ENCODE measurements at regions not wholly inside any gene's neighbourhood (a gene's known extent, or its start where the extent isn't known, plus 50 kb on each side); places are given as distances from the start of the nearest gene placed in this dataset.

DNA sequence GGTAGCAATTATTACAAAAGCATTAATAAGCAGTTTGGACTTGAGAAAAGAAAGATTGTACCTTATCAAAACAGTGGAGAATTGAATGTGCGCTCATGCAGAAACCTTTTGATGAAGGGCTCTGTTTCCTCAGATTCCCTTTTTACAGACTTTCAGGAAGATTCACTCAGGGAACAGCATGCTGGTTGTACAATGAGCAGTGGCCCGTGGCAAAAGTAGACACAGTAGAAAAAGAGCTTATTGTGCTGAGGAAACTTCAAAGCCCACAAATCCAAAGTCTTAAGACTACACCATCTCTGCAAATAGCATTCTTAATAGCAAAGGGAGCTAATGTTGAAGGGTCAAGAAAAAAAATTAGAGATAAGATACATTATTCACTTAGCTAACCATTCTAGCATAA lies 858.9 kb downstream of the PDHA2 start:
- no peak for DNase-seq

GRCh38 chr4:96703265-96703664 lies 863.4 kb downstream of the PDHA2 start:
- DNase-seq = no peak

- no peak for DNase-seq
These were observed 868.9 kb downstream of the PDHA2 start for GRCh38 chr4:96708766-96709165.

- DNase-seq = no peak
These were observed 873.5 kb downstream of the PDHA2 start for GRCh38 chr4:96713271-96713850.

- no peak for DNase-seq
These were observed 889.7 kb downstream of the PDHA2 start for GRCh38 chr4:96729641-96730040.

DNA sequence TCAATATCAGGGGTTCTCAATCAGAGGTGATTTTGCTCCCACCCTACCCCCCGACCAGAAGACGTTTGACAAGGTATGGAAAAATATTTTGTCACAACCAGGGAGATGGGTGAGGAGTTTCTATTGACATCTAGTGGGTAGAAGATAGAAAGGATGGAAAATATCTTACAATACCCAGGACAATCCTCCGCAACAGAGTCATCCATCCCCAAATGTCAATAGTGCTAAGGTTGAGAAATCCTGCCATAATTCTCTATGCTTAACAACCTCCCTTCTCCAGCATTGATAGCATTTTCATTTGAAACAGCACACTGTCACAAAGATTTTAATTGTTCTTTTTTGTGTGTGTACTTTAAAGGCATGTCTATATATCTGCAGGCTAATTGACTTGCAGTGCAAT lies 890.5 kb downstream of the PDHA2 start:
- DNase-seq = no peak

GRCh38 chr4:96736352-96736889 lies 896.5 kb downstream of the PDHA2 start:
- DNase-seq = no peak

GRCh38 chr4:96739101-96739500 lies 899.2 kb downstream of the PDHA2 start:
- DNase-seq = no peak

- DNase-seq = no peak
These were observed 902.6 kb downstream of the PDHA2 start for GRCh38 chr4:96742332-96743014.

DNA sequence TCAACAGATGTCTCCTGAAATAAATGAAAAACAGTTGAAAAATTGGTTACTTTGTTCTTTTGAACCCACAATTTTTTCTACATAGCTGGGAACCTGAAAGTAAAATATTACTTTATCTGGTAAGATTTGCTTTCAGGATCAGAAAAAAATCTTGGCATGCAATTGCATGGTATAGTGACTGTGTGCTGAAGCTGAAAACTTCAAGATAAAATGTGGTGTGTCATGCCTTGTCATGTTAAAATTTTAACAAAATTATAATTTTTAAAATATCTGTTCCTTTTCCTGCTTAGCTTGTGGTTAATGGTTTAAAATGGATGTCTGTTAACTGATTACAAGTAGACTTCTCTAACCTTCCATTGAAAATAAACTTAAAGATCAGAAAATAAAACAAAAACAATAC lies 904.8 kb downstream of the PDHA2 start:
- no peak for DNase-seq

GRCh38 chr4:96753216-96753615 lies 913.3 kb downstream of the PDHA2 start:
- no peak for DNase-seq

- DNase-seq = no peak
These were observed 915.9 kb downstream of the PDHA2 start for GRCh38 chr4:96755569-96756484.

DNA sequence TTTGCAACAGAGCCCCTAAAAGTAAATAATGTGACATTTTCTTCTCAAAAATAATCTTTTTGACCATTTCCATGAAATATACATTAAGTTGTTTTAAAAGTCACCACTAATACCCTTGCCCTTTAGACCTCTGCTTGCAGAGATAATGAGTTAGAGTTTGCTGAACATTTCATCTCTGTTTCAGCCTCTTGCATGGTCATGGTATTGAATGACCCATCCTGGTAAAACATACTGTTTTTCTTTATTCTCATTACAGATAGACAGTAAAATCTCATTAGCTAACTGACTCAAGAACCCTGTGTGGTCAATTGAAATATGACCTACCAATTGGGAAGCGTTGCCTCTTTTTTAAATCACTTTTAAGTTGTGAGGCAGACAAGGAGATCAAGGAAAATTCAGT lies 916.7 kb downstream of the PDHA2 start:
- no peak for DNase-seq

DNA sequence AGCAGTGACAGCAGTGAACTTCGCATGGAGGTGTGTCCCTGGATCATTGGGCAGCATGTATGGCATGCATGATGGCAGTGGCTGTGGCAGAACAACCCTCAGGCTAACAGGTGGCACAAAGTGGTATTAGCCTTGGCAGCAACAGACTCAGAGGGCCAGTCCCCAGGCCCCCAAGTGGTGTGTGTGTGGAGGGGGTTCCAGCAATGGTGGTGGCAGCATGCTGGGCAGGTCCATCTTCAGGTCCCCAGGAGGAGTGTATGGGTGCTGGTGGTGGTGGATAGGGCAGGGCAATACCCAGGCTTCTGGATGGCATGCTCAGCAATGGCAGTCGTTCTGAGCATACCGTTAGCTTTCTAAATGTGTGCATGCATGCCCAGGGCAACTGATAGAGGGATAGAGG lies 923.7 kb downstream of the PDHA2 start:
- DNase-seq = no peak

DNA sequence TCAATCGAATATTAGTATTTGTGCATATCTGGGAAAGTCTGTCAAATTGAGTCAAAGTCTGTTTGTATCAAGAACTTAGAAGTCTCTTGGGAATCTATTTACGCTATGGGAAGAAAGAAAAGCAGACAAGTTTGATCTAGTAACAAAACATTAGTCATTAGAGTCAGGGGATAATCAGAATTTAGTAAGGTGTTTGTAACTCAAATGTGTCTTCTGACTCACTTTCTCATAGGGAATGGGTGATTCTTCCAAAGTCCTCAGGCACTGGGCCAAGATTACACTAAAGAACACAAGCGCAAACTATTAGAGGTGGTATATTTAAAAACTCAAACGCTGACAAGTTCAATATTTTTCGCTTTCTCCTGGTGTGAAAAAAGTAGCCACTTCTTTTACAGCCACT lies 926.5 kb downstream of the PDHA2 start:
- DNase-seq = no peak

DNA sequence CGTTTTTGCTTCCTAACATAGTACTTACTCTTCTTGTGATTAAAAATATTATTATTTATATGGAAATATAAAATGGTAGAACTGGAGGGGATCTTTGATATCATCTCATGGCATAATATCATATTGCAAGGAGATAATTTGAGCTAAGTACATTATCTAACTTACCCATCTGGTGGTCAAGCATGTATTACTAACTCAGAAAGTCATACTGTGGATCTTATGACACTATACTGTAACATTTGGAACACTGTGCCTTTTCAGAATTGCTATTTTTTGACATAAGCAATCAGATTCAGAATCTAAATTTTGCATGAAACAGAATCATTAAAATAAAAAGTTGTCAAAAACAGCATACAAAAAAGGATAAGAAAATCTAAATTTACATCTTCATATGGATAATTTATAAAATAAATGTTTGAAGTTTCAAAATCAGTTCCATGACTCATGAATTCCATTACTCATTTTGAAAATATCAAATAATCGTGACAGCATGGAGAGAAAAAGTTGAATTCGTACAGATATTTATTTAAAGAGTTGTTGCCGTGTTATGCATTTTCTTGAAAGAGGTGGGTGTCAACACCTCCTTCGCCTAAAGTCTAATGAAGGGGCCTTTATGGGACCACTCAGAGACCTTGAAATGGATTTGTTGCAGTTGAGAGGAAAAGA lies 928.1 kb downstream of the PDHA2 start:
- no peak for DNase-seq

- DNase-seq = no peak
These were observed 935.6 kb downstream of the PDHA2 start for GRCh38 chr4:96775501-96775900.

- DNase-seq = no peak
These were observed 937.1 kb downstream of the PDHA2 start for GRCh38 chr4:96776920-96777527.

DNA sequence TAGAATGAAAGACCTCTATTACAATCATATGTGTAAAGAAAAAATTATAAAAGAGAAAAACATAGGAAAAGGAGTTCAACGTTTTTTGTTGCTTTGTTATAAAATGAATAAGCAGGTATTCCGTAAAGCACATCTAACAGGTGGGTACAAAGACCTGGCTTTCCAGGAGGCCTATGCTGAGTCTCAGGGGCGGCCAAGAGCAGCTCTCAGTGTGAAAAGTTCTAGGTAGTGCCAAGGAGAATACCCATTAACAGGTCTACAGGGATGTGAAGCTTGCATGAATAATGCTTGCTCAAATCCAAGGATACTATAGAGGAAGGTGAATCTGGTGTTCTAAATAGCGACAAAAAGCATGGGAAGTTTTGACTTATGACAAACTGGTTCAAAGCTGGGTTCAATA lies 944.4 kb downstream of the PDHA2 start:
- DNase-seq = no peak

DNA sequence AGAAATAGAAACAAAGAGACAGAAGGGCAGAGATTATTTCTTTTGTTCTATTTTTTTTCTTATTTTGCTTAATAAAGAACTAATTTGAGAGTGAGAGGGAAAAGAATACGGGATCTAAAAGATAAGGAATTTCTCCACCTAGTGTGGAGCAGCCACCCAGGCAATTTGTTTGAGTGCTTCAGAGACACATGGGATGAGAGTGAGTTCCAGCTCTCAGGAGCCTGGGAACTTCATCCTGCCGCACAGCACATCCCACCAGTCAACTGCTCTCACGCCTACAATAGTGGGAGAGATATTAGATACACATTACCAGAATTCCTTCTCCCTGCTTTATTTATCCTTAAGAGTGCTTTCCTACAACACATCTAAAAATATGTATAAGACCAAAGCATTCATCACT lies 946.4 kb downstream of the PDHA2 start:
- DNase-seq = no peak

- DNase-seq = no peak
These were observed 947.9 kb downstream of the PDHA2 start for GRCh38 chr4:96787766-96788165.

- DNase-seq = no peak
These were observed 969.7 kb downstream of the PDHA2 start for GRCh38 chr4:96809563-96809962.
